Stomach (tissue), 4 donors: ENCODE measurements at regions not wholly inside any gene's neighbourhood (a gene's known extent, or its start where the extent isn't known, plus 50 kb on each side); places are given as distances from the start of the nearest gene placed in this dataset.

ENCODE experiments used
- CTCF ChIP-seq, 7 experiments: fragments of 450-650 bp in 4 of 7; fragments of 200-600 bp in 3 of 7; sonication (generic) in 3 of 7; IDR thresholded peaks; one replicate each; pipeline ENCODE4 v1.5.1; 2016 to 2019; ENCODE audit warnings: antibody characterized with exemption in 7 of 7, control low read depth in 2 of 7, mild to moderate bottlenecking in 1 of 7
- EP300 ChIP-seq: sonication (generic); formaldehyde crosslinking; IDR thresholded peaks from one replicate; pipeline ENCODE4 v1.6.1; 2017; ENCODE audit warnings: antibody characterized with exemption

GRCh38 chr3:110868106-110868505 lies 203.5 kb upstream of the NECTIN3 start:
- TF ChIP-seq CTCF (IDR thresholded peaks at IDR 0.05) (no peak), EP300 (no peak)
